ENCODE measurements at regions not wholly inside any gene's neighbourhood (a gene's known extent, or its start where the extent isn't known, plus 50 kb on each side); places are given as distances from the start of the nearest gene placed in this dataset.
A peak's percentile ranks its signal among the peaks of the same experiment; 100 is the strongest.

GRCh38 chr7:112907658-112908057 lies 117.5 kb upstream of the TMEM168 start:
- no peaks in the 10 kb centered on the region for H3K4me1 Mint-ChIP-seq (ENCODE audit: low read depth)
- no peak overlapping the region for H3K27ac Mint-ChIP-seq

GRCh38 chr7:112905950-112906349 lies 115.8 kb upstream of the TMEM168 start:
- intact Hi-C loops (cut with micrococcal nuclease) = no loop called here
- ATAC-seq = no peak
- Mint-ChIP-seq H3K4me1 (ENCODE audit: low read depth) (peaks cover 2% of the 10 kb centered on the region), H3K4me3 (no peak overlapping the region), H3K9me3 (peaks cover 5% of the 10 kb centered on the region), H3K36me3 (ENCODE audit: low read depth) (peaks cover 34% of the 10 kb centered on the region), H3K27me3 (no peaks in the 10 kb centered on the region), H3K27ac (no peak overlapping the region)
- ChIA-PET POLR2A (no interaction called here), CTCF (no interaction called here)
- no peak for DNase-seq
- TF ChIP-seq CTCF (IDR thresholded peaks at IDR 0.05) = no peak

More at GRCh38 chr7:112907658-112908057, 117.5 kb upstream of the TMEM168 start:
- ChIA-PET CTCF (interaction anchor here (2.6 kb wide), 1 partner anchor 9 kb away, joined by 14 read pairs; no protein-coding TSS in a partner anchor), POLR2A (interaction anchor here (0.7 kb wide), 2 partner anchors 129 to 1304 kb away, joined by 3 to 4 read pairs; no protein-coding TSS in a partner anchor)
- TF ChIP-seq CTCF (IDR thresholded peaks at IDR 0.05) = no peak
- no peak for ATAC-seq
- DNase-seq = no peak
- peaks cover 7% of the 10 kb centered on the region for H3K9me3 Mint-ChIP-seq
- H3K27me3 Mint-ChIP-seq = no peaks in the 10 kb centered on the region
- H3K36me3 Mint-ChIP-seq (ENCODE audit: low read depth) = peaks cover 41% of the 10 kb centered on the region
- intact Hi-C loops (cut with micrococcal nuclease) = no loop called here
- H3K4me3 Mint-ChIP-seq = no peak overlapping the region

GRCh38 chr7:112905413-112905812 lies 115.2 kb upstream of the TMEM168 start:
- intact Hi-C loops (cut with micrococcal nuclease) = no loop called here
- CTCF ChIA-PET = no interaction called here
- peaks cover 30% of the 10 kb centered on the region for H3K36me3 Mint-ChIP-seq (ENCODE audit: low read depth)
- DNase-seq = no peak
- POLR2A ChIA-PET = no interaction called here
- peaks cover 5% of the 10 kb centered on the region for H3K9me3 Mint-ChIP-seq
- no peak overlapping the region for H3K27ac Mint-ChIP-seq
- H3K27me3 Mint-ChIP-seq = no peaks in the 10 kb centered on the region
- TF ChIP-seq CTCF (IDR thresholded peaks at IDR 0.05) = no peak
- no peak overlapping the region for H3K4me3 Mint-ChIP-seq
- H3K4me1 Mint-ChIP-seq (ENCODE audit: low read depth) = peaks cover 2% of the 10 kb centered on the region
- ATAC-seq = no peak

GRCh38 chr7:112898432-112899290 lies 108.5 kb upstream of the TMEM168 start:
- ATAC-seq (peak; percentile 69), DNase-seq (peak; percentile 51)
- TF ChIP-seq CTCF (IDR thresholded peaks at IDR 0.05) = peak; percentile 81
- Mint-ChIP-seq H3K36me3 (ENCODE audit: low read depth) (peaks cover 19% of the 10 kb centered on the region), H3K9me3 (peaks cover 4% of the 10 kb centered on the region), H3K27ac (no peak overlapping the region), H3K4me3 (no peak overlapping the region), H3K27me3 (no peaks in the 10 kb centered on the region), H3K4me1 (ENCODE audit: low read depth) (peaks cover 5% of the 10 kb centered on the region)
- ChIA-PET CTCF (interaction anchor here (0.6 to 1.8 kb wide), 14 partner anchors 9 to 402 kb away, joined by 3 to 14 read pairs (median 4); no protein-coding TSS in a partner anchor), POLR2A (no interaction called here)
- intact Hi-C loops (cut with micrococcal nuclease) = loop anchor here (2.0 kb wide), 1 partner anchor 348 kb away; no protein-coding TSS in a partner anchor

- Mint-ChIP-seq H3K4me1 (ENCODE audit: low read depth) (peaks cover 5% of the 10 kb centered on the region), H3K9me3 (peaks cover 4% of the 10 kb centered on the region), H3K27me3 (no peaks in the 10 kb centered on the region), H3K4me3 (no peak overlapping the region), H3K27ac (no peak overlapping the region), H3K36me3 (ENCODE audit: low read depth) (peaks cover 24% of the 10 kb centered on the region)
- DNase-seq (no peak), ATAC-seq (no peak)
- intact Hi-C loops (cut with micrococcal nuclease) = loop anchor here (2.0 kb wide), 1 partner anchor 347 kb away; no protein-coding TSS in a partner anchor
- CTCF ChIA-PET = interaction anchor here (1.5 to 2.8 kb wide), 2 partner anchors 10 to 348 kb away, joined by 11 to 14 read pairs; no protein-coding TSS in a partner anchor
- no peak for TF ChIP-seq CTCF (IDR thresholded peaks at IDR 0.05)
- POLR2A ChIA-PET = no interaction called here
Measured at GRCh38 chr7:112897839-112898431, 107.7 kb upstream of the TMEM168 start.
